Kidney (tissue), 13 donors: ENCODE measurements at regions not wholly inside any gene's neighbourhood (a gene's known extent, or its start where the extent isn't known, plus 50 kb on each side); places are given as distances from the start of the nearest gene placed in this dataset.

ENCODE experiments used
- DNase-seq, 5 donors: peaks; one replicate each; pipeline ENCODE4 v3.0.0-alpha.2; 2013 to 2020
- FAIRE-seq: peaks from 2 replicates; lab custom pipeline; 2012; peaks lifted over from hg19 to GRCh38; lab: Jason Lieb, UNC
- H3K27ac ChIP-seq, 2 donors: one replicate each; pipeline ENCODE4 v1.7.0; 2013; ENCODE audit warnings: low read depth in 2 of 2, low read length in 2 of 2, inconsistent platforms in 1 of 2
- H3K27me3 ChIP-seq: one replicate; pipeline ENCODE4 v1.7.1; 2013; ENCODE audit warnings: low read length, inconsistent platforms; ENCODE audit not compliant: control insufficient read depth, insufficient read depth
- H3K36me3 ChIP-seq, 3 donors: one replicate each; pipeline versions ENCODE4 v1.7.0 to v1.7.1; 2013; ENCODE audit warnings: low read length in 3 of 3, control low read depth in 1 of 3, inconsistent platforms in 1 of 3; ENCODE audit not compliant: insufficient read depth in 3 of 3, control insufficient read depth in 2 of 3
- H3K4me1 ChIP-seq, 3 donors: one replicate each; pipeline versions ENCODE4 v1.7.0 to v1.7.1; 2013; ENCODE audit warnings: low read length in 3 of 3, inconsistent platforms in 1 of 3, low read depth in 1 of 3; ENCODE audit not compliant: control insufficient read depth in 2 of 3, insufficient read depth in 2 of 3
- H3K4me3 ChIP-seq, 3 donors: one replicate each; pipeline versions ENCODE4 v1.7.0 to v1.8.1; 2013; ENCODE audit warnings: low read length in 3 of 3, control low read depth in 1 of 3, inconsistent platforms in 1 of 3
- H3K9ac ChIP-seq, 3 donors: one replicate each; pipeline versions ENCODE4 v1.7.0 to v1.7.1; 2013; ENCODE audit warnings: low read length in 3 of 3, control low read depth in 1 of 3, inconsistent platforms in 1 of 3
- H3K9me3 ChIP-seq, 3 donors: one replicate each; pipeline versions ENCODE4 v1.7.0 to v1.7.1; 2013; ENCODE audit warnings: low read length in 3 of 3, control low read depth in 1 of 3, inconsistent platforms in 1 of 3; ENCODE audit not compliant: control insufficient read depth in 2 of 3, insufficient read depth in 1 of 3
- intact Hi-C: fragments of 100-400 bp; cut with DNase I; formaldehyde crosslinking; loops from one replicate; pipeline ENCODE4 v1.11.1; 2022
- TF ChIP-seq, protein P1 (sequence below): IDR thresholded peaks from 3 replicates; pipeline ENCODE4 v1.5.1; 2012; ENCODE audit warnings: mild to moderate bottlenecking, moderate library complexity, borderline replicate concordance; ENCODE audit not compliant: insufficient read depth; ENCODE audit errors: extremely low read depth
- donor health status: control.
- donor health status: control.
- donor health status: control.
- donor health status: control.
- donor health status: control.
- donor health status: DM: yes; HTN: yes; CAD: no.
- donor health status: Normal renal cell carcinoma (clear cell type).

DNA sequence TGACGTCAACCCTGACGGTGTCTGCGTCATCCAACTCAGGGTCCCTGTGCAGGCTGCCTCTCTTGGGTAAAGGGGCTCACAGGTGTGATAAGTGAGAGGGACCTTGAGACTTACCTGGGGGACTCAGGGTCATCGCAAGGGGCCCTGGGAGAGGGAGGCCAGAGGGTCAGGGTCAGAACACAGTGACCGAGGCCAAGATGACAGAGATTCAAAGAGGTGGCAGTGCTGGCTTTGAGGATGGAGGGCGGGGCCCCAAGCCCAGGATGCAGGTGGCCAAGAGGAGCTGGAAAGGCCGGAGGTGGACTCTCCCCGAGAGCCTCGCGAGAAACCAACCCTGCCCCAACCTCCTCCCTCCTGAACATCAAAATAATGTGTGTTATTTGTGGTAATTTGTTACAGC is 165.2 kb upstream of the PPP2R2D start:
- intact Hi-C loops: no loop called here
- Histone ChIP-seq H3K27me3 (no peaks in the 10 kb centered on the region), H3K9me3 (peaks cover 0 to 8% (median 0%) of the 10 kb centered on the region in 3 donors), H3K27ac (no peak overlapping the region), H3K9ac (no peak overlapping the region), H3K36me3 (no peaks in the 10 kb centered on the region), H3K4me3 (no peak overlapping the region), H3K4me1 (no peaks in the 10 kb centered on the region)
- FAIRE-seq (no peak), DNase-seq (no peak)
- TF ChIP-seq, protein P1, sequence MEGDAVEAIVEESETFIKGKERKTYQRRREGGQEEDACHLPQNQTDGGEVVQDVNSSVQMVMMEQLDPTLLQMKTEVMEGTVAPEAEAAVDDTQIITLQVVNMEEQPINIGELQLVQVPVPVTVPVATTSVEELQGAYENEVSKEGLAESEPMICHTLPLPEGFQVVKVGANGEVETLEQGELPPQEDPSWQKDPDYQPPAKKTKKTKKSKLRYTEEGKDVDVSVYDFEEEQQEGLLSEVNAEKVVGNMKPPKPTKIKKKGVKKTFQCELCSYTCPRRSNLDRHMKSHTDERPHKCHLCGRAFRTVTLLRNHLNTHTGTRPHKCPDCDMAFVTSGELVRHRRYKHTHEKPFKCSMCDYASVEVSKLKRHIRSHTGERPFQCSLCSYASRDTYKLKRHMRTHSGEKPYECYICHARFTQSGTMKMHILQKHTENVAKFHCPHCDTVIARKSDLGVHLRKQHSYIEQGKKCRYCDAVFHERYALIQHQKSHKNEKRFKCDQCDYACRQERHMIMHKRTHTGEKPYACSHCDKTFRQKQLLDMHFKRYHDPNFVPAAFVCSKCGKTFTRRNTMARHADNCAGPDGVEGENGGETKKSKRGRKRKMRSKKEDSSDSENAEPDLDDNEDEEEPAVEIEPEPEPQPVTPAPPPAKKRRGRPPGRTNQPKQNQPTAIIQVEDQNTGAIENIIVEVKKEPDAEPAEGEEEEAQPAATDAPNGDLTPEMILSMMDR: no peak

- Histone ChIP-seq H3K4me3 (no peak overlapping the region), H3K9me3 (peaks cover 0 to 8% (median 0%) of the 10 kb centered on the region in 3 donors), H3K9ac (no peak overlapping the region), H3K4me1 (no peaks in the 10 kb centered on the region), H3K27me3 (no peaks in the 10 kb centered on the region), H3K27ac (no peak overlapping the region), H3K36me3 (no peaks in the 10 kb centered on the region)
- intact Hi-C loops: no loop called here
- DNase-seq (no peak), FAIRE-seq (no peak)
- TF ChIP-seq, protein P1: no peak
Observed at GRCh38 chr10:131736321-131736980, 164.4 kb upstream of the PPP2R2D start.

DNA sequence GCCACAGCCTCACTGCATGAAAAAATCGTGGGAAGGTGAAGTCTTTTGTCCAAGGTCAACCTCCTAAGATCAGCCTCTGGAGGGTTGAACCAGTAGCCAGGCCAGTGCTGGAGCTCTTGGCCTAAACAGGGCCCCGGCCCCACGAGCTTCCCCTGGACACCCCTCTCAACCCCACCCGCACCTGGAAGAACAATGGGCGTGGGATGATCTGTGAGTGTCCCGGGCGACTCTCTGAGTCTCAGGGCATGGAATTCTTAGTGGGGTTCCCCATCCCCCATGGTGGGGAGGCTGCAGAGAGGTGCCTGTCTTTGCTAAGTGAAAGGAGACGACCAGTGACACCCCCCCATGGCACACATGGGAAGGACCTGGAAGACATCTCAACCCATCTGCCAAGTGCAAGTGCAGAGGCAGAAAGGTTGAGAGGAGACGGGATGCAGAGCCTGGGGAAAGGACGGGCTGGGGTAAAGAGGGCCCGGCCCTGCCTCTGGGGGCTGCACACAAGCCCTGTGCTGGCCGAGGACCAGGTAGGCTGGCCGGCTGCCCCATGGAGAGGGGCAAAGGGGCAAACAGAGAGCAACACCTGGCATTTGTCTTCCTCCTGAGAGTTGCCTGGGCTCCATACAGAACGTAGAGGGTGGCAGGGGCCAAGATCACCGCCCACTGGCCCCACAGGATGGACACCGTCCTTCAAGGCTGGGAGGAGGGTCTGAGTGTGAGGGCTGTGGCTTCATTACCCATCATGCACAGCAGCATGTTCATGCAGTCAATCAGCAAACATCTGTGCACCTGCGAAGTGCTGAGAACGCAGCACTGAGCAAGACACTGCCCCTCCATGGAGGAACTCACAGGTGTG is 163.0 kb upstream of the PPP2R2D start:
- Histone ChIP-seq H3K27me3 (no peaks in the 10 kb centered on the region), H3K27ac (no peak overlapping the region), H3K9ac (no peak overlapping the region), H3K4me3 (no peak overlapping the region), H3K4me1 (no peaks in the 10 kb centered on the region), H3K9me3 (peaks cover 0 to 1% (median 0%) of the 10 kb centered on the region in 3 donors), H3K36me3 (no peaks in the 10 kb centered on the region)
- intact Hi-C loops: no loop called here
- FAIRE-seq (no peak), DNase-seq (no peak)
- TF ChIP-seq, protein P1: no peak
